ENCODE measurements at regions not wholly inside any gene's neighbourhood (a gene's known extent, or its start where the extent isn't known, plus 50 kb on each side); places are given as distances from the start of the nearest gene placed in this dataset.

DNA sequence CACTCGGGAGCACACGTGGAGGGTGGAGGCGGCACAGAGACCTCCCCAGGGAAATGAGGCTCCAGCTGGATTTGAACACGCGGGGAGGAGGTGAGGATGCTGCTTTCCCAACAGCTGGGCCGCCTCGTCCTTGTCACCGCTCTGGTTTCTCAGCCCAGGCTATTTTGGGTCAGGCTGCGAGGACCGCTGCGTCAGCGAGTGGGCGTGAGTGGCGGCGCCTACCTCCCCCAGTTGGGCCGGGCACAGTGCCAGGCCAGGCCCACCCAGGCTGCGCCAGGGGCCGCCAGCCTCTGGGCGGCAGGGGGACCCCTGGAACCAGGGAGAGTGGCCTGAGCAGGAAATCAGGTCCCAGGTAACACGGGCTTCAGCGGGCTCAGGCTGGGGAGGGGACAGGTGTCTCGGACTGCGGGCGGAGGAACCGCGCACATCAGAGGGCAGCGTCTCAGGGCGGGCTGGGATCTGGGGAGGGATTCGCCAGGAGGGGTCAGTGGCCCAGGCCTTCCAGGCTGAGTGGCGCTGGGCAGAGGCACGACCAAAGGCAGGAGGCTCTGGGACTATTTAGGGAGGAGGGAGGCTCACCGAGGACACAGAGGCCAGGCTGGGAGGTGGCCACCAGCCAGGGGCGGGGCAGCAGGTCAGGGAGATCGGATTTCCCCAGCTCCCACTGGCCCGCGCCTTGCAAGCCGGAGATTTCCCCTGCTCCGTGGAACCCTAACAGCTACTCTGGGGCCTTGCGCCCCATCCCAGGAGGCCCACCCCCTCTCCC lies 125.2 kb upstream of the RET start:
- H3K4me1 ChIP-seq (ENCODE audit: control insufficient read depth, insufficient read depth, low read length): no peaks in the 10 kb centered on the region
- H3K27ac ChIP-seq (ENCODE audit: extremely low read depth, low read depth, low read length): no peak overlapping the region; the same call in 1 of the 2 replicates
- CTCF ChIA-PET: interaction anchor here (0.6 to 1.4 kb wide), 2 partner anchors 127 to 185 kb away, joined by 3 to 4 read pairs; no protein-coding TSS in a partner anchor
- TF ChIP-seq ZNF426 (tag by site-specific recombination; IDR thresholded peaks at IDR 0.05): no peak
- TF ChIP-seq, protein P1, sequence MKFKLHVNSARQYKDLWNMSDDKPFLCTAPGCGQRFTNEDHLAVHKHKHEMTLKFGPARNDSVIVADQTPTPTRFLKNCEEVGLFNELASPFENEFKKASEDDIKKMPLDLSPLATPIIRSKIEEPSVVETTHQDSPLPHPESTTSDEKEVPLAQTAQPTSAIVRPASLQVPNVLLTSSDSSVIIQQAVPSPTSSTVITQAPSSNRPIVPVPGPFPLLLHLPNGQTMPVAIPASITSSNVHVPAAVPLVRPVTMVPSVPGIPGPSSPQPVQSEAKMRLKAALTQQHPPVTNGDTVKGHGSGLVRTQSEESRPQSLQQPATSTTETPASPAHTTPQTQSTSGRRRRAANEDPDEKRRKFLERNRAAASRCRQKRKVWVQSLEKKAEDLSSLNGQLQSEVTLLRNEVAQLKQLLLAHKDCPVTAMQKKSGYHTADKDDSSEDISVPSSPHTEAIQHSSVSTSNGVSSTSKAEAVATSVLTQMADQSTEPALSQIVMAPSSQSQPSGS (tag by site-specific recombination; IDR thresholded peaks at IDR 0.05; ENCODE audit: low read depth): no peak
- no peak for TF ChIP-seq ZNF155 (tag by site-specific recombination; IDR thresholded peaks at IDR 0.05)
- no peak for TF ChIP-seq ZNF623 (tag by site-specific recombination; IDR thresholded peaks at IDR 0.05)
- no peak for TF ChIP-seq ZNF596 (tag by site-specific recombination; IDR thresholded peaks at IDR 0.05)
- TF ChIP-seq ZBTB8A (tag by site-specific recombination; IDR thresholded peaks at IDR 0.05): no peak
- TF ChIP-seq, protein P2, sequence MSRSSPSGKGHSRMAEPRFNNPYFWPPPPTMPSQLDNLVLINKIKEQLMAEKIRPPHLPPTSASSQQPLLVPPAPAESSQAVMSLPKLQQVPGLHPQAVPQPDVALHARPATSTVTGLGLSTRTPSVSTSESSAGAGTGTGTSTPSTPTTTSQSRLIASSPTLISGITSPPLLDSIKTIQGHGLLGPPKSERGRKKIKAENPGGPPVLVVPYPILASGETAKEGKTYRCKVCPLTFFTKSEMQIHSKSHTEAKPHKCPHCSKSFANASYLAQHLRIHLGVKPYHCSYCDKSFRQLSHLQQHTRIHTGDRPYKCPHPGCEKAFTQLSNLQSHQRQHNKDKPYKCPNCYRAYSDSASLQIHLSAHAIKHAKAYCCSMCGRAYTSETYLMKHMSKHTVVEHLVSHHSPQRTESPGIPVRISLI (tag by site-specific recombination; IDR thresholded peaks at IDR 0.05): no peak
- no peak for TF ChIP-seq ZNF335 (tag by site-specific recombination; conservative IDR thresholded peaks at IDR 0.05)
- TF ChIP-seq, protein P3, sequence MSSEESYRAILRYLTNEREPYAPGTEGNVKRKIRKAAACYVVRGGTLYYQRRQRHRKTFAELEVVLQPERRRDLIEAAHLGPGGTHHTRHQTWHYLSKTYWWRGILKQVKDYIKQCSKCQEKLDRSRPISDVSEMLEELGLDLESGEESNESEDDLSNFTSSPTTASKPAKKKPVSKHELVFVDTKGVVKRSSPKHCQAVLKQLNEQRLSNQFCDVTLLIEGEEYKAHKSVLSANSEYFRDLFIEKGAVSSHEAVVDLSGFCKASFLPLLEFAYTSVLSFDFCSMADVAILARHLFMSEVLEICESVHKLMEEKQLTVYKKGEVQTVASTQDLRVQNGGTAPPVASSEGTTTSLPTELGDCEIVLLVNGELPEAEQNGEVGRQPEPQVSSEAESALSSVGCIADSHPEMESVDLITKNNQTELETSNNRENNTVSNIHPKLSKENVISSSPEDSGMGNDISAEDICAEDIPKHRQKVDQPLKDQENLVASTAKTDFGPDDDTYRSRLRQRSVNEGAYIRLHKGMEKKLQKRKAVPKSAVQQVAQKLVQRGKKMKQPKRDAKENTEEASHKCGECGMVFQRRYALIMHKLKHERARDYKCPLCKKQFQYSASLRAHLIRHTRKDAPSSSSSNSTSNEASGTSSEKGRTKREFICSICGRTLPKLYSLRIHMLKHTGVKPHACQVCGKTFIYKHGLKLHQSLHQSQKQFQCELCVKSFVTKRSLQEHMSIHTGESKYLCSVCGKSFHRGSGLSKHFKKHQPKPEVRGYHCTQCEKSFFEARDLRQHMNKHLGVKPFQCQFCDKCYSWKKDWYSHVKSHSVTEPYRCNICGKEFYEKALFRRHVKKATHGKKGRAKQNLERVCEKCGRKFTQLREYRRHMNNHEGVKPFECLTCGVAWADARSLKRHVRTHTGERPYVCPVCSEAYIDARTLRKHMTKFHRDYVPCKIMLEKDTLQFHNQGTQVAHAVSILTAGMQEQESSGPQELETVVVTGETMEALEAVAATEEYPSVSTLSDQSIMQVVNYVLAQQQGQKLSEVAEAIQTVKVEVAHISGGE (tag by site-specific recombination; conservative IDR thresholded peaks at IDR 0.05; ENCODE audit: low read depth): no peak
- TF ChIP-seq WT1 (tag by site-specific recombination; IDR thresholded peaks at IDR 0.05): no peak
- TF ChIP-seq ZNF184 (tag by site-specific recombination; IDR thresholded peaks at IDR 0.05): no peak
- TF ChIP-seq GLIS2 (tag by site-specific recombination; IDR thresholded peaks at IDR 0.05): no peak
- no peak for TF ChIP-seq ZNF292 (tag by site-specific recombination; IDR thresholded peaks at IDR 0.05; ENCODE audit: borderline replicate concordance, low read depth)
- TF ChIP-seq ZNF473 (tag by site-specific recombination; IDR thresholded peaks at IDR 0.05): no peak
- TF ChIP-seq, protein P4, sequence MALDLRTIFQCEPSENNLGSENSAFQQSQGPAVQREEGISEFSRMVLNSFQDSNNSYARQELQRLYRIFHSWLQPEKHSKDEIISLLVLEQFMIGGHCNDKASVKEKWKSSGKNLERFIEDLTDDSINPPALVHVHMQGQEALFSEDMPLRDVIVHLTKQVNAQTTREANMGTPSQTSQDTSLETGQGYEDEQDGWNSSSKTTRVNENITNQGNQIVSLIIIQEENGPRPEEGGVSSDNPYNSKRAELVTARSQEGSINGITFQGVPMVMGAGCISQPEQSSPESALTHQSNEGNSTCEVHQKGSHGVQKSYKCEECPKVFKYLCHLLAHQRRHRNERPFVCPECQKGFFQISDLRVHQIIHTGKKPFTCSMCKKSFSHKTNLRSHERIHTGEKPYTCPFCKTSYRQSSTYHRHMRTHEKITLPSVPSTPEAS (tag by site-specific recombination; IDR thresholded peaks at IDR 0.05): no peak
- no peak for TF ChIP-seq HOXA7 (CRISPR knock-in tag; IDR thresholded peaks at IDR 0.05; ENCODE audit: borderline replicate concordance)
- TF ChIP-seq MYNN (tag by site-specific recombination; IDR thresholded peaks at IDR 0.05; ENCODE audit: borderline replicate concordance): no peak
- H3K9me3 ChIP-seq (ENCODE audit: control insufficient read depth, insufficient read depth, low read depth, low read length): no peaks in the 10 kb centered on the region
- H3K4me3 ChIP-seq (ENCODE audit: low read depth, low read length): peak overlapping the region; percentile 11
- H3K36me3 ChIP-seq (ENCODE audit: control insufficient read depth in 2 of 2, insufficient read depth in 1 of 2, low read length in 2 of 2): no peaks in the 10 kb centered on the region
- POLR2A ChIA-PET: interaction anchor here (1.1 kb wide), 1 partner anchor 25 kb away, joined by 3 read pairs; no protein-coding TSS in a partner anchor

DNA sequence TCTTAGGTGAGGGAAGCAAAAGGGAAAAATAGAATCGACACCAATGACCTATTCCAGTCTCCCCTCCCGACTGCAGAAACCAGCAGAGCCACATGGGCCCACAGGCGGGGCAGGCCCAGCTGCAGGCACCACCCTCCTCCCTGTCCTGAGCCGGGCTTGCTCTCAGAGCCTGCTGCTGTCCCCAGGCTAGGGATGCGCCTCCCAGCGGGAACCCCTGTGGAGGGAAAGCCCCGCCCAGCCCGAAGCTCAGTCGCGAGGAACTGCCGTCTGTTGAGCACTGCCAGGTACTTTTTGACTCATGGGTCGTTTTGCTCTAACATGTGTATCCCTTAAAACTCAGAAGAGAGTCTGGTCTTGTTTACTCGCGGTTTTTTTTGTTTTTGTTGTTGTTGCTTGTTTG lies 124.5 kb upstream of the RET start:
- Histone ChIP-seq H3K9me3 (ENCODE audit: control insufficient read depth, insufficient read depth, low read depth, low read length) (no peaks in the 10 kb centered on the region), H3K27ac (ENCODE audit: extremely low read depth, low read depth, low read length) (no peak overlapping the region; the same call in 1 of the 2 replicates), H3K36me3 (ENCODE audit: control insufficient read depth in 2 of 2, insufficient read depth in 1 of 2, low read length in 2 of 2) (no peaks in the 10 kb centered on the region), H3K4me3 (ENCODE audit: low read depth, low read length) (no peak overlapping the region), H3K4me1 (ENCODE audit: control insufficient read depth, insufficient read depth, low read length) (no peaks in the 10 kb centered on the region)
- ChIA-PET CTCF (interaction anchor here (1.4 kb wide), 1 partner anchor 126 kb away, joined by 3 read pairs; no protein-coding TSS in a partner anchor), POLR2A (interaction anchor here (1.1 kb wide), 1 partner anchor 26 kb away, joined by 3 read pairs; no protein-coding TSS in a partner anchor)
- TF ChIP-seq, protein P3 (tag by site-specific recombination; conservative IDR thresholded peaks at IDR 0.05; ENCODE audit: low read depth): no peak
- TF ChIP-seq ZNF354C (tag by site-specific recombination; IDR thresholded peaks at IDR 0.05; ENCODE audit: borderline replicate concordance, low read depth) (no peak), ZNF677 (tag by site-specific recombination; IDR thresholded peaks at IDR 0.05) (no peak), ZSCAN30 (tag by site-specific recombination; IDR thresholded peaks at IDR 0.05) (no peak), ZNF211 (tag by site-specific recombination; IDR thresholded peaks at IDR 0.05; ENCODE audit: low read depth) (no peak), HOXA7 (CRISPR knock-in tag; IDR thresholded peaks at IDR 0.05; ENCODE audit: borderline replicate concordance) (no peak), ZIC2 (tag by site-specific recombination; IDR thresholded peaks at IDR 0.05) (peak; percentile 79), ZNF221 (tag by site-specific recombination; IDR thresholded peaks at IDR 0.05; ENCODE audit: borderline replicate concordance) (no peak)

Measured in HEK293 (cell line).